GM10266 (cell line): ENCODE measurements at regions not wholly inside any gene's neighbourhood (a gene's known extent, or its start where the extent isn't known, plus 50 kb on each side); places are given as distances from the start of the nearest gene placed in this dataset.
"Not testable (repeated sequence)": the region's sequence is repeated elsewhere in the genome, so short reads cannot be mapped to it uniquely, and the experiment has no call there.

Experiments used
- DNase-seq: peaks from one replicate; pipeline ENCODE4 v3.0.0; 2012; ENCODE audit errors: extremely low spot score
- TF ChIP-seq, protein P1 (sequence below): IDR thresholded peaks from 2 replicates; pipeline ENCODE4 v1.5.1; 2012; ENCODE audit warnings: mild to moderate bottlenecking, low read depth; ENCODE audit not compliant: control insufficient read depth, insufficient read depth; ENCODE audit errors: missing control alignments

DNA sequence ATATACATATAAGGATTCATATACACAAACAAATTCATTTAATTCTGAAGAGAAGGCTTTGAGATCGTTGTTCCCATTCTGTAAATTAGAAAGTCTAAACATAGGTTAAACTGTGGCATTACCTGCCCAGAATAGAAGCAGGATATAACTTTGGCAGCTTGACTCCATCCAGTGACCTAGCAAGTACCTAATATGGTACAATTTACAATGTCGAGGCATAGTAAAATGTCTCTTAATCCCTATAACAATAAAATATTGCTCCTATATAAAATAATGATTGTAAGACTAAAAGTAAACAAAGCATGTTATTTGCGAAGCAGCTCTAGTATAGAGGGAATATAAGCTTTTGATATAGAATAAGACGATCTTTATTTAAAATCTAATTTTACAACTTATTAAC is 756.0 kb downstream of the LUZP2 start:
- TF ChIP-seq, protein P1, sequence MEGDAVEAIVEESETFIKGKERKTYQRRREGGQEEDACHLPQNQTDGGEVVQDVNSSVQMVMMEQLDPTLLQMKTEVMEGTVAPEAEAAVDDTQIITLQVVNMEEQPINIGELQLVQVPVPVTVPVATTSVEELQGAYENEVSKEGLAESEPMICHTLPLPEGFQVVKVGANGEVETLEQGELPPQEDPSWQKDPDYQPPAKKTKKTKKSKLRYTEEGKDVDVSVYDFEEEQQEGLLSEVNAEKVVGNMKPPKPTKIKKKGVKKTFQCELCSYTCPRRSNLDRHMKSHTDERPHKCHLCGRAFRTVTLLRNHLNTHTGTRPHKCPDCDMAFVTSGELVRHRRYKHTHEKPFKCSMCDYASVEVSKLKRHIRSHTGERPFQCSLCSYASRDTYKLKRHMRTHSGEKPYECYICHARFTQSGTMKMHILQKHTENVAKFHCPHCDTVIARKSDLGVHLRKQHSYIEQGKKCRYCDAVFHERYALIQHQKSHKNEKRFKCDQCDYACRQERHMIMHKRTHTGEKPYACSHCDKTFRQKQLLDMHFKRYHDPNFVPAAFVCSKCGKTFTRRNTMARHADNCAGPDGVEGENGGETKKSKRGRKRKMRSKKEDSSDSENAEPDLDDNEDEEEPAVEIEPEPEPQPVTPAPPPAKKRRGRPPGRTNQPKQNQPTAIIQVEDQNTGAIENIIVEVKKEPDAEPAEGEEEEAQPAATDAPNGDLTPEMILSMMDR: no peak
- DNase-seq: no peak

DNA sequence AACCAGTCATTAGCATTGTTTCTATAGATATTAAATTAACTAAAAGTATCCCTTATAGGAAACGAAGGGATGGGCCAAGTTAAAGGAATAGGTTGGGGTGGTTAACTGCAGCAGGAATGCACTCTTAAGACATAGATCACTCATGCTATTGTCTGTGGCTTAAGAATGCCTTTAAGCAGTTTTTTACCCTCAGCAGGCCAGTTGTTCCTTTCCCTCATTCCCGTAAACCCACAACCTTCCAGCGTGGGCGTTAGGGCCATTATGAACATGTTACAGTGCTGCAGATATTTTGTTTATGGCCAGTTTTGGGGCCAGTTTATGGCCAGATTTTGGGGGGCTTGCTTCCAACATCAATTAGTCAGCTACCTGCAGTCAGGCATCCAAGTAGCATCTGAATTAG is 767.0 kb downstream of the LUZP2 start:
- not testable (repeated sequence) for DNase-seq

DNA sequence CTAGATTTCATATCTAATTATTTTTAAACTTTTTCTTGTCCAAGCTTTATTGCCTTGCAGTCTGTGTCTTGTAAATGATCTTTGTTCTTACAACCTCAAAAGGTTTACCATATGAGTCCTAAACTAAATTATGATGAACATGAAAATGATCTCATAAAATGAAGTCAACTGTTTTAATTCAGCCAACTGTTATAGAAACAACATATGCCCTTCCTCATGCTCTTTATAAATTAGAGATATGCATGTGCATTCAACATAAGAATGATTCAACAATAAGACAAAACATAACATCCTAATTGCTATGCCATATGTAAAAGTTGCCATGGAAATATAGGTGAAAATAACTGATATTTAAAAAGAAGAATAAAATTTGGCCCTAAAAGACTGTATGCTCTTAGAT is 774.4 kb downstream of the LUZP2 start:
- DNase-seq: no peak
- TF ChIP-seq, protein P1: no peak

DNA sequence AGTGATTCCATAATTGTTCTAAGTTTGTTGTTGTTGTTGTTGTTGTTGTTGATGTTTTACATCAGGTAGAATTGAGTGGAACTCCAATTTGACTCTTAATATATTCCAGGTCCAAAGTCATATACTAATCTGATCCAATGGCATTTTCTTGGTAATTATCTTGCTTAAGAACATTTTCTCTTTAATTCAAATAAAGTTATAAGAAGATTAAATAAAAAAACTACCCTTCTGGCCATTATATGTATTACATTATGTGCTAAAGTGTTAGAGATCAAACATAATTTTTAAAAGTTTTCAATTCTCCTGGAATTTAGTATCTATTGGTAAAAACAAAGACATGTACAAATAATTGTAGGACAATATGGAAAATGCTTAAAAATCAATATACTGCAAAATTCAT is 775.4 kb downstream of the LUZP2 start:
- TF ChIP-seq, protein P1: no peak
- no peak for DNase-seq

DNA sequence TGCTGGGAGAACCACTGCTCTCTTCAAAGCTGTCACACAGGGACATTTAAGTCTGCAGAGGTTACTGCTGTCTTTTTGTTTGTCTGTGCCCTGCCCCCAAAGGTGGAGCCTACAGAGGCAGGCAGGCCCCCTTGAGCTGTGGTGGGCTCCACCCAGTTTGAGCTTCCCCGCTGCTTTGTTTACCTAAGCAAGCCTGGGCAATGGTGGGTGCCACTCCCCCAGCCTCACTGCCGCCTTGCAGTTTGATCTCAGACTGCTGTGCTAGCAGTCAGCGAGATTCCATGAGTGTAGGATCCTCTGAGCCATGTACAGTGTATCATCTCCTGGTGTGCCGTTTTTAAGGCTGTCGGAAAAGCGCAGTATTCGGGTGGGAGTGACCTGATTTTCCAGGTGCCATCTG is 784.0 kb downstream of the LUZP2 start:
- not testable (repeated sequence) for DNase-seq

DNA sequence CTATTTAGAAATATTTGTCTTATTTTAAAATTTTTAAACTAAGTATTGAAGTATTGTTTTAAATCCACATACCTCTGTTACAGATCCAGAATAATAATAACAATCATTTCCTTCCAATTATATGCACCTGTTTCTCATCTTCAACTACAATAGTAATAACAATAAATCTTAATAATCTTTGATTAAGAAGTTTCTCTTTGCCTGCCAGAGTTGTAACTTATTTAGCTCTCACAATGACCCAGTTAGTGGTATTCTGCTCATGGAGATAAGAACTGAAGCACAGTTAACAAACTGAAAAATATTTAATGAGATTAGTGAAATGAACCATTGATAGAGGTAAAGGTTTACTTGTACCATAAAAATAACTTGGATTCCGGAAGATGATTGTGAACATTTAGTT is 796.3 kb downstream of the LUZP2 start:
- DNase-seq: no peak
- TF ChIP-seq, protein P1: no peak

DNA sequence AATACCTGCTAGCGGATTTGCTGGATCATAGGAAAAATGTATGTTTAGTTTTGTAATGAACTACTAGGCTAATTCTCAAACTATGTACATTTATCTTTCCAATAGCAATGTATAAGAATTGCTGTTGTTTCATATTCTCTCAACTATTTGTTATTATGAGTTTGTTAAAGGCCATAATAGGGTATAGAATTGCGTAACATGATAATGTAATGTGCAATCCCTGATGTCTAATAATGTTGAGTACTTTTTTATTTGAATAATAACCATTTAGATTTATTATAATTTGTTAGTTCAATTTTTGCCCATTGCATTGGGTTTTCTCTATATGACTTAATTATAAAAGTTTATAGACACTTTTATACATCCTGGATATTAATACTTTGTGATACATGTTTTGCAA is 801.6 kb downstream of the LUZP2 start:
- TF ChIP-seq, protein P1: no peak

DNA sequence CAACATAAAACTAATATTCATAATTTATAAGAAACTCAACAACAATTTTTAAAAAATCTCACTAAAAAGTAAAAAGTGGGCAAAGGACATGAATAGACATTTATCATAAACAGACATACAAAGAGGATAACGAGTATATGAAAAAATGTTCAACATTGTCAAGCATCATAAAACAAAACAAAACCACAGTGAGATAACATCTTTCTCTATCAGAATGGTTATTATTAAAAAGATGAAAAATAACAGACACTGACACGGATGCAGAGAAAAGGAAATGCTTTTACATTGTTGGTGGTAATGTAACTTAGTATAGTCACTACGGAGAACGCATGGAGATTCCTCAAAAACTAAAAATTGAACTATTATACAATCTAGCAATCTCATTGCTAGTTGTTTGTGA is 813.0 kb downstream of the LUZP2 start:
- DNase-seq: no peak
- TF ChIP-seq, protein P1: no peak

More for the DNA sequence above, 801.6 kb downstream of the LUZP2 start:
- DNase-seq: no peak
